Trophoblast cell (in vitro differentiated cells and primary cell): ENCODE measurements at regions not wholly inside any gene's neighbourhood (a gene's known extent, or its start where the extent isn't known, plus 50 kb on each side); places are given as distances from the start of the nearest gene placed in this dataset.

Experiments used
- DNase-seq, 2 donors: peaks; one replicate each; pipeline ENCODE4 v3.0.0-alpha.2; 2016
- H2AFZ ChIP-seq: 2 replicates; pipeline ENCODE4 v1.6.1; 2013; ENCODE audit warnings: low read length, moderate library complexity, mild to moderate bottlenecking; ENCODE audit not compliant: insufficient read depth, poor library complexity
- H2AK5ac ChIP-seq: 2 replicates; pipeline ENCODE4 v1.6.1; 2013; ENCODE audit warnings: mild to moderate bottlenecking, low read length
- H2BK120ac ChIP-seq: 2 replicates; pipeline ENCODE4 v1.6.1; 2013; ENCODE audit warnings: low read length, mild to moderate bottlenecking, moderate library complexity; ENCODE audit not compliant: insufficient read depth, poor library complexity
- H2BK12ac ChIP-seq: 2 replicates; pipeline ENCODE4 v1.6.1; 2013; ENCODE audit warnings: mild to moderate bottlenecking, low read length, moderate library complexity
- H2BK5ac ChIP-seq: 2 replicates; pipeline ENCODE4 v1.6.1; 2013; ENCODE audit warnings: low read length, low read depth, moderate library complexity, mild to moderate bottlenecking; ENCODE audit not compliant: poor library complexity
- H3K14ac ChIP-seq: 2 replicates; pipeline ENCODE4 v1.6.1; 2013; ENCODE audit warnings: mild to moderate bottlenecking, low read length
- H3K18ac ChIP-seq: 2 replicates; pipeline ENCODE4 v1.6.1; 2013; ENCODE audit warnings: mild to moderate bottlenecking, low read length
- H3K23ac ChIP-seq: 2 replicates; pipeline ENCODE4 v1.6.1; 2013; ENCODE audit warnings: low read length
- H3K27ac ChIP-seq: 2 replicates; pipeline ENCODE4 v1.5.1; 2013; ENCODE audit warnings: low read depth, mild to moderate bottlenecking, inconsistent platforms, low read length, moderate library complexity
- H3K27me3 ChIP-seq: 2 replicates; pipeline ENCODE4 v1.6.1; 2013; ENCODE audit warnings: inconsistent platforms, mild to moderate bottlenecking, low read length, moderate library complexity; ENCODE audit not compliant: insufficient read depth
- H3K36me3 ChIP-seq, 2 experiments: 1 replicate in 1 of 2; 2 replicates in 1 of 2; pipeline ENCODE4 v1.6.1; 2013; ENCODE audit warnings: low read length in 2 of 2, mild to moderate bottlenecking in 2 of 2, moderate library complexity in 1 of 2; ENCODE audit not compliant: insufficient read depth in 2 of 2, control insufficient read depth in 1 of 2
- H3K4ac ChIP-seq: 2 replicates; pipeline ENCODE4 v1.6.1; 2013; ENCODE audit warnings: low read depth, mild to moderate bottlenecking, low read length, moderate library complexity
- H3K4me1 ChIP-seq, 2 experiments: 1 replicate in 1 of 2; 2 replicates in 1 of 2; pipeline ENCODE4 v1.6.1; 2013; ENCODE audit warnings: low read length in 2 of 2, mild to moderate bottlenecking in 2 of 2, moderate library complexity in 1 of 2; ENCODE audit not compliant: insufficient read depth in 2 of 2, control insufficient read depth in 1 of 2
- H3K4me2 ChIP-seq: 2 replicates; pipeline ENCODE4 v1.6.1; 2013; ENCODE audit warnings: inconsistent platforms, mild to moderate bottlenecking, low read length, moderate library complexity
- H3K4me3 ChIP-seq: 2 replicates; pipeline ENCODE4 v1.5.1; 2013; ENCODE audit warnings: mild to moderate bottlenecking, low read depth, low read length, inconsistent platforms
- H3K79me1 ChIP-seq: one replicate; pipeline ENCODE4 v1.6.1; 2013; ENCODE audit warnings: low read length
- H3K79me2 ChIP-seq: 2 replicates; pipeline ENCODE4 v1.6.1; 2013; ENCODE audit warnings: low read length, mild to moderate bottlenecking; ENCODE audit not compliant: control insufficient read depth, insufficient read depth, poor library complexity
- H3K9ac ChIP-seq: 2 replicates; pipeline ENCODE4 v1.6.1; 2013; ENCODE audit warnings: mild to moderate bottlenecking, low read length
- H3K9me3 ChIP-seq: 2 replicates; pipeline ENCODE4 v1.6.1; 2013; ENCODE audit warnings: low read depth, mild to moderate bottlenecking, control low read depth, inconsistent platforms, low read length; ENCODE audit not compliant: insufficient read depth
- H4K12ac ChIP-seq: 2 replicates; pipeline ENCODE4 v1.6.1; 2013; ENCODE audit warnings: low read depth, mild to moderate bottlenecking, low read length, moderate library complexity
- H4K8ac ChIP-seq: 2 replicates; pipeline ENCODE4 v1.6.1; 2013; ENCODE audit warnings: low read depth, mild to moderate bottlenecking, low read length, moderate library complexity
- H4K91ac ChIP-seq: one replicate; pipeline ENCODE4 v1.6.1; 2013; ENCODE audit warnings: low read depth, mild to moderate bottlenecking, low read length, moderate library complexity
- WGBS: extraction: QIAGEN DNeasy Blood & Tissue Kit; methylation state at CpG from one replicate; pipeline ENCODE4 v1.1.7; 2013; ENCODE audit warnings: missing lambda C conversion rate; ENCODE audit not compliant: insufficient read length, insufficient coverage; ENCODE audit errors: extremely low coverage; 5-methylcytosine and 5-hydroxymethylcytosine counted together

DNA sequence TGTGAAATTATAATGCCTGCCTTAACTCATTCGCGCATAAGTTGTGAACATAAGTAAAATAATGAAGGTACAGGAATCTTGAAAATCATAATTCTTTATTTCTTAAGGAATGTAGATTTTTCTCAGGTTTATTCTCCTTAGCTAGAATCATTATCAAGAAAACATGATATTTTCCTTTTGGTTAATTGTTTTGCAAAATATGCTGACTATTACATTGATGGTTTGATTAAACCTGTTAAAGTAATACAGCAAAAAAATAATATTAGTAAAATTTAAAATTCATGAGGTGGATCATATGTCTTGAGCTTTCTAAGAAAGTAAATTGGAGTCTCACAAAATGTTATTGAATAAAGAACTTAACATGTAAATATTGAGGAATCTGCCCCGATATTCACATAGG is 178.7 kb upstream of the TRAM1L1 start:
- H3K4me1 ChIP-seq: no peaks in the 10 kb centered on the region
- no CpG with 5 or more reads among the region's 3 CpGs for WGBS

DNA sequence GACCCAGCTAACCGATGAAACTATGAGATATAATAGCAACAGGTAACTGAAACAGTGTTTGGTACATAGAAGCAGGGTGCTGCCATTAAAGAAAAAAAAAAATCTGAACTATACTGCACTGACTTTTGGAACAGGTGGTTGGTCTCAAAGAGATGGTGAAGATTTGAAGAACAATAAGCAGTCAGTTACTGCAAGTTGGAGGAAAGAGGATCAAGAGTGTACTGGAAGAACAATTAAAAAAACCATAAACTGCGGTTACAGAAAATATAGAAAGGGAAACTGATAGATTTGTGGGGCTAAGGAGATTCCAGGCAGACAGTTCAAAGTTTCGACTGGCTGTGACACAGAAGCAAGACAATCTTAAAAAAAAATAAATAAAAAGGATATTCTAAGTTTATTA is 181.9 kb upstream of the TRAM1L1 start:
- Histone ChIP-seq H3K23ac (no peak overlapping the region), H4K12ac (no peak overlapping the region), H2AFZ (no peak overlapping the region), H3K27ac (no peak overlapping the region), H3K4me2 (no peak overlapping the region), H3K79me1 (no peaks in the 10 kb centered on the region), H3K4ac (no peak overlapping the region), H3K36me3 (no peaks in the 10 kb centered on the region), H3K9ac (no peak overlapping the region), H3K18ac (no peak overlapping the region), H3K79me2 (no peaks in the 10 kb centered on the region), H3K4me3 (no peak overlapping the region), H2BK5ac (no peak overlapping the region), H3K4me1 (no peaks in the 10 kb centered on the region), H2BK120ac (no peak overlapping the region), H3K27me3 (no peaks in the 10 kb centered on the region), H2BK12ac (no peak overlapping the region), H3K9me3 (no peaks in the 10 kb centered on the region), H4K91ac (no peak overlapping the region), H2AK5ac (no peak overlapping the region), H3K14ac (no peak overlapping the region), H4K8ac (no peak overlapping the region)
- DNase-seq: no peak
- WGBS: no CpG with 5 or more reads among the region's 3 CpGs

More for the DNA sequence above, 178.7 kb upstream of the TRAM1L1 start:
- no peak overlapping the region for H2BK12ac ChIP-seq
- no peak overlapping the region for H2AFZ ChIP-seq
- no peak overlapping the region for H3K14ac ChIP-seq
- no peak overlapping the region for H3K27ac ChIP-seq
- H4K91ac ChIP-seq: no peak overlapping the region
- no peak overlapping the region for H3K4me2 ChIP-seq
- H3K23ac ChIP-seq: no peak overlapping the region
- H3K79me1 ChIP-seq: no peaks in the 10 kb centered on the region
- H3K79me2 ChIP-seq: no peaks in the 10 kb centered on the region
- H3K9ac ChIP-seq: no peak overlapping the region
- no peaks in the 10 kb centered on the region for H3K27me3 ChIP-seq
- H4K12ac ChIP-seq: no peak overlapping the region
- DNase-seq: no peak
- H2AK5ac ChIP-seq: no peak overlapping the region
- H3K4ac ChIP-seq: no peak overlapping the region
- no peak overlapping the region for H3K18ac ChIP-seq
- H3K36me3 ChIP-seq: no peaks in the 10 kb centered on the region
- no peak overlapping the region for H3K4me3 ChIP-seq
- H4K8ac ChIP-seq: no peak overlapping the region
- H2BK120ac ChIP-seq: no peak overlapping the region
- H3K9me3 ChIP-seq: no peaks in the 10 kb centered on the region
- H2BK5ac ChIP-seq: no peak overlapping the region

DNA sequence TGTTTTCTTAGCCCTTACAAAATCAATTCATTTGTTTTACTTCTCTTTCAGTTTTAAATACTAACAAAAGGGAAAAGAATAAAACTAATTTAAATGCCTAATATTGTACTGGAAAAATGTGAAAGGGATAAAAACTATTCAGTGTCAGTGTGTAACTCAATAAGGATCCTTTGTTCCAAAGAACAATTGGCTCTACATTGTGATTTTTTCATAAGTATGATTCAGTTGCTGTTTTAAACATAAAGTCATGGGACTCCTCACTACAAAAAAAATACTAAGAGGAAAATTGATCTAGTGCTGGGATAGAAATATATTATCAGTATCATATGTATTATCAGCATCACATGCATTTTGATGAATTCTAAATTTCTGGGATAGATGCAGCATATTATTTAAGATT is 199.4 kb upstream of the TRAM1L1 start:
- no peaks in the 10 kb centered on the region for H3K79me2 ChIP-seq
- H3K4ac ChIP-seq: no peak overlapping the region
- H2BK12ac ChIP-seq: no peak overlapping the region
- DNase-seq: no peak
- no peaks in the 10 kb centered on the region for H3K9me3 ChIP-seq
- no peak overlapping the region for H2BK5ac ChIP-seq
- H4K12ac ChIP-seq: no peak overlapping the region
- H3K27me3 ChIP-seq: no peaks in the 10 kb centered on the region
- H3K36me3 ChIP-seq: no peaks in the 10 kb centered on the region
- no peak overlapping the region for H3K23ac ChIP-seq
- no peaks in the 10 kb centered on the region for H3K4me1 ChIP-seq
- H3K4me2 ChIP-seq: no peak overlapping the region
- no peak overlapping the region for H3K9ac ChIP-seq
- no peak overlapping the region for H2AFZ ChIP-seq
- H4K91ac ChIP-seq: no peak overlapping the region
- no peak overlapping the region for H3K14ac ChIP-seq
- H3K4me3 ChIP-seq: no peak overlapping the region
- H4K8ac ChIP-seq: no peak overlapping the region
- H3K18ac ChIP-seq: no peak overlapping the region
- no peak overlapping the region for H2AK5ac ChIP-seq
- H3K79me1 ChIP-seq: no peaks in the 10 kb centered on the region
- H3K27ac ChIP-seq: no peak overlapping the region
- no peak overlapping the region for H2BK120ac ChIP-seq

DNA sequence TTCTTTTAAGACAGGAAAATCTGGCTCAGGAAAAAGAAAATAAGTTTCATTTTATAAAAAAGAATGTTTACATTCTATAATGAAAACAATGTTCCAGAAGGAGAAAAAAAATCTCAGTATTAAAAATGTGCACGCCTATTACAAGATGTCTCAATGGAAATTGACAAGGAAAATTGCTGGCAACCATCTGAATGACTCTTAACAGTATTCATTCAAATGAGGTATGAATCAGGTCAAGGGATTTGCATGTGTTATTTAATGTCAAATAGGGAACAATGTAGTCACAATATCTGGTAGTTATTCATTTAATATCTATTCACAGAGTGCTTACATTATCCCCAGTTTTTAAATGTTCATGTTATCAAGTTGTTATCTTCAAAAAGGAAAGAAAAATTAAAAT is 208.4 kb upstream of the TRAM1L1 start:
- no peaks in the 10 kb centered on the region for H3K36me3 ChIP-seq
- H3K4me2 ChIP-seq: no peak overlapping the region

More for the DNA sequence above, 208.4 kb upstream of the TRAM1L1 start:
- H2BK120ac ChIP-seq: no peak overlapping the region
- no peak overlapping the region for H3K18ac ChIP-seq
- H4K12ac ChIP-seq: no peak overlapping the region
- no peak for DNase-seq
- no peaks in the 10 kb centered on the region for H3K4me1 ChIP-seq
- H4K91ac ChIP-seq: no peak overlapping the region
- H3K9ac ChIP-seq: no peak overlapping the region
- H3K79me2 ChIP-seq: no peaks in the 10 kb centered on the region
- H3K9me3 ChIP-seq: no peaks in the 10 kb centered on the region
- no peak overlapping the region for H3K4ac ChIP-seq
- H3K79me1 ChIP-seq: no peaks in the 10 kb centered on the region
- no peak overlapping the region for H3K27ac ChIP-seq
- no peak overlapping the region for H2BK5ac ChIP-seq
- H2BK12ac ChIP-seq: no peak overlapping the region
- no peaks in the 10 kb centered on the region for H3K27me3 ChIP-seq
- no peak overlapping the region for H3K4me3 ChIP-seq
- H3K23ac ChIP-seq: no peak overlapping the region
- no peak overlapping the region for H3K14ac ChIP-seq
- H4K8ac ChIP-seq: no peak overlapping the region
- no peak overlapping the region for H2AFZ ChIP-seq
- H2AK5ac ChIP-seq: no peak overlapping the region
- WGBS: no CpG with 5 or more reads among the region's 1 CpG
